HCT116 (cell line): ENCODE measurements at regions not wholly inside any gene's neighbourhood (a gene's known extent, or its start where the extent isn't known, plus 50 kb on each side); places are given as distances from the start of the nearest gene placed in this dataset.

Experiments used
- ATAC-seq: fragments of 200-7000 bp; cut with Tn5 transposase; 2 replicates; pipeline ENCODE4 v1.9.1; 2020; ENCODE audit warnings: mild to moderate bottlenecking, moderate library complexity
- BruUV-seq: library from RNA; stranded (reverse); fragments of 400-500 nt; replicated peaks from 2 replicates; lab custom pipeline; 2021; lab: Mats Ljungman, UMichigan
- CTCF ChIA-PET: fragments of 300-600 bp; sonication (Branson Sonifier 250); formaldehyde crosslinking; loops from one replicate; lab custom pipeline; 2021; ENCODE audit warnings: antibody characterized with exemption; lab: Charles Lee
- POLR2A ChIA-PET: fragments of 300-600, 350-600 bp; sonication (Branson Sonifier 250); formaldehyde crosslinking; loops from one replicate; lab custom pipeline; 2021; ENCODE audit warnings: antibody characterized with exemption; lab: Charles Lee
- RAD21 ChIA-PET, 2 experiments: fragments of 300-600 bp; sonication (Branson Sonifier 250); formaldehyde crosslinking; loops; one replicate each; lab custom pipeline; 2023; ENCODE audit warnings: low total read pairs in 2 of 2; ENCODE audit not compliant: uncharacterized antibody in 2 of 2, unreplicated experiment in 2 of 2, low non-redundant PET in 1 of 2; lab: Charles Lee
- DNase-seq: peaks from one replicate; pipeline ENCODE4 v3.0.0-alpha.2; 2010; ENCODE audit warnings: low read depth, low spot score
- H2AFZ ChIP-seq: fragments of 200-600 bp; shearing (Covaris generic), sonication (generic); 2 replicates; pipeline ENCODE4 v1.6.1; 2017; ENCODE audit warnings: low read depth, mixed run types, mixed read lengths, antibody characterized with exemption, low read length; ENCODE audit not compliant: poor library complexity, severe bottlenecking
- H3K27ac ChIP-seq: 2 replicates; pipeline ENCODE4 v1.5.1; 2012; ENCODE audit warnings: low read depth, low read length
- H3K27me3 ChIP-seq: fragments of 200-600 bp; sonication (generic); 2 replicates; pipeline ENCODE4 v1.6.1; 2016; ENCODE audit warnings: mixed run types, low read length, mixed read lengths; ENCODE audit not compliant: insufficient read depth
- H3K36me3 ChIP-seq, 2 experiments: fragments of 200-500 bp in 1 of 2; fragments of 200-600 bp in 1 of 2; sonication (Bioruptor generic) in 1 of 2; sonication (generic) in 1 of 2; 2 replicates each; pipeline versions ENCODE4 v1.5.1 to v1.6.1; 2014 to 2016; ENCODE audit warnings: low read length in 2 of 2, inconsistent platforms in 1 of 2, mixed read lengths in 1 of 2, mixed run types in 1 of 2; ENCODE audit not compliant: insufficient read depth in 2 of 2, control insufficient read depth in 1 of 2
- H3K4me1 ChIP-seq, 2 experiments: fragments of 200-600 bp in 1 of 2; sonication (generic) in 1 of 2; 2 replicates each; pipeline versions ENCODE4 v1.5.1 to v1.6.1; 2012 to 2017; ENCODE audit warnings: low read length in 2 of 2, inconsistent platforms in 1 of 2, mild to moderate bottlenecking in 1 of 2, mixed read lengths in 1 of 2, mixed run types in 1 of 2, moderate library complexity in 1 of 2; ENCODE audit not compliant: insufficient read depth in 2 of 2, control insufficient read depth in 1 of 2
- H3K4me2 ChIP-seq: fragments of 200-600 bp; sonication (generic); 2 replicates; pipeline ENCODE4 v1.6.1; 2017; ENCODE audit warnings: mixed run types, low read length, mixed read lengths
- H3K4me3 ChIP-seq, 2 experiments: fragments of 200-600 bp in 1 of 2; sonication (generic) in 1 of 2; replicated peaks in 1 of 2; 2 replicates each; pipeline ENCODE4 v1.5.1; 2011 to 2016; ENCODE audit warnings: low read length in 2 of 2, control low read depth in 1 of 2, low read depth in 1 of 2, mild to moderate bottlenecking in 1 of 2, mixed read lengths in 1 of 2, mixed run types in 1 of 2
- H3K79me2 ChIP-seq: fragments of 200-600 bp; sonication (generic); 2 replicates; pipeline ENCODE4 v1.6.1; 2017; ENCODE audit warnings: mild to moderate bottlenecking, mixed run types, low read length, moderate library complexity, mixed read lengths; ENCODE audit not compliant: insufficient read depth
- H3K9ac ChIP-seq: fragments of 200-600 bp; sonication (generic); 2 replicates; pipeline ENCODE4 v1.6.1; 2016; ENCODE audit warnings: low read length, mixed read lengths
- H3K9me2 ChIP-seq: fragments of 200-600 bp; sonication (generic), shearing (Covaris generic); 2 replicates; pipeline ENCODE4 v1.6.1; 2017; ENCODE audit warnings: mixed run types, mild to moderate bottlenecking, moderate library complexity; ENCODE audit not compliant: insufficient read depth
- H3K9me3 ChIP-seq, 2 experiments: fragments of 200-500 bp in 1 of 2; fragments of 200-600 bp in 1 of 2; sonication (Bioruptor generic) in 1 of 2; sonication (generic) in 1 of 2; 2 replicates each; pipeline ENCODE4 v1.6.1; 2014 to 2017; ENCODE audit warnings: low read length in 2 of 2, mixed read lengths in 2 of 2, inconsistent platforms in 1 of 2, low read depth in 1 of 2, mild to moderate bottlenecking in 1 of 2, mixed run types in 1 of 2, moderate library complexity in 1 of 2; ENCODE audit not compliant: control insufficient read depth in 1 of 2, insufficient read depth in 1 of 2
- H4K20me1 ChIP-seq: fragments of 200-600 bp; sonication (generic), shearing (Covaris generic); 2 replicates; pipeline ENCODE4 v1.6.1; 2017; ENCODE audit warnings: mixed run types, mild to moderate bottlenecking, moderate library complexity; ENCODE audit not compliant: insufficient read depth
- CBX3 ChIP-seq: IDR thresholded peaks from 2 replicates; pipeline ENCODE4 v1.6.1; 2012; ENCODE audit warnings: low read depth
- CEBPB ChIP-seq: IDR thresholded peaks from 2 replicates; pipeline ENCODE4 v1.6.1; 2012; ENCODE audit warnings: low read depth
- ELF1 ChIP-seq: IDR thresholded peaks from 2 replicates; pipeline ENCODE4 v1.6.1; 2012; ENCODE audit warnings: low read depth, borderline replicate concordance
- EZH2 ChIP-seq: fragments of 200-600 bp; sonication (generic); IDR thresholded peaks from 2 replicates; pipeline ENCODE4 v1.6.1; 2017; ENCODE audit warnings: antibody characterized with exemption, mixed run types
- EZH2phosphoT487 ChIP-seq: fragments of 200-600 bp; IDR thresholded peaks from 2 replicates; pipeline ENCODE4 v1.6.1; 2018; ENCODE audit warnings: antibody characterized with exemption, borderline replicate concordance
- JUND ChIP-seq: IDR thresholded peaks from 2 replicates; pipeline ENCODE4 v1.6.1; 2012
- POLR2A ChIP-seq: IDR thresholded peaks from 2 replicates; pipeline ENCODE4 v1.7.0; 2011; ENCODE audit warnings: borderline replicate concordance; ENCODE audit not compliant: insufficient read depth, insufficient read length; ENCODE audit errors: extremely low read depth
- RAD21 ChIP-seq: IDR thresholded peaks from 2 replicates; pipeline ENCODE4 v1.6.1; 2012; ENCODE audit warnings: low read depth, mild to moderate bottlenecking
- SIN3A ChIP-seq: IDR thresholded peaks from 2 replicates; pipeline ENCODE4 v1.6.1; 2012; ENCODE audit warnings: low read depth
- SP1 ChIP-seq: IDR thresholded peaks from 2 replicates; pipeline ENCODE4 v1.6.1; 2012; ENCODE audit warnings: low read depth
- TCF7L2 ChIP-seq: IDR thresholded peaks from 2 replicates; pipeline ENCODE4 v1.7.0; 2011; ENCODE audit warnings: borderline replicate concordance, inconsistent platforms; ENCODE audit not compliant: insufficient read depth, insufficient read length; ENCODE audit errors: extremely low read depth
- ZNF274 ChIP-seq: fragments of 200-500 bp; sonication (Bioruptor generic); IDR thresholded peaks from 2 replicates; pipeline ENCODE4 v1.6.1; 2014; ENCODE audit warnings: mild to moderate bottlenecking, low read depth, low read length, inconsistent platforms
- intact Hi-C: fragments of 100-400 bp; cut with micrococcal nuclease; formaldehyde crosslinking; loops from 2 replicates; pipeline ENCODE4 v1.10.0; 2022
- TF ChIP-seq, protein P1 (sequence below), 3 experiments: fragments of 200-600 bp in 1 of 3; sonication (generic) in 1 of 3; IDR thresholded peaks in 2 of 3; conservative IDR thresholded peaks in 1 of 3; 2 replicates each; pipeline ENCODE4 v1.5.1; 2012 to 2017; ENCODE audit warnings: low read depth in 2 of 3, low read length in 2 of 3, antibody characterized with exemption in 1 of 3, borderline replicate concordance in 1 of 3, control low read depth in 1 of 3, mild to moderate bottlenecking in 1 of 3, mixed read lengths in 1 of 3, mixed run types in 1 of 3, moderate library complexity in 1 of 3; ENCODE audit not compliant: insufficient read depth in 1 of 3
- TF ChIP-seq, protein P2 (sequence below): IDR thresholded peaks from 2 replicates; pipeline ENCODE4 v1.6.1; 2012

DNA sequence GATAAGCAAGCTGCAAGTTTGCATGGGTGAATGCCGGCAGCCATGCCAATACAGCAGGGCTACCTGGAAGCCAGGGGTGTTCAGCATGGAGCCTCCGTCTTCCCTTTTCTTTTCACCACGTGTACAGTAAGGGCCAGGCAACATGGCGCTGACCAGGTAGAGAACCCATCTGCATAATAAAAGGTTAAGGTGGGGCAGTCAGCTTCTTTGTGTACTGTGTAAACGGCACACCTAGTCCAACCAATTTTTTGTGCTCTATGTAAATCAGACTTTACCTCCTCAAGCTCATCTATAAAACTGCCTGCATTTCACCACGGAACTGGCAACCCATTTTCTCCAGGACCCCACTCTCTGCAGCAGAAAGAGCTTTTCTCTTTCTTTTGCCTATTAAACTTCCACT lies 286.8 kb upstream of the VCX3A start:
- BruUV-seq: no TSS peak
- Histone ChIP-seq H3K79me2 (no peaks in the 10 kb centered on the region), H3K9ac (no peak overlapping the region), H3K4me3 (no peak overlapping the region), H3K27ac (no peak overlapping the region), H3K27me3 (no peaks in the 10 kb centered on the region), H3K4me1 (no peaks in the 10 kb centered on the region), H3K36me3 (no peaks in the 10 kb centered on the region), H3K9me2 (no peaks in the 10 kb centered on the region), H3K4me2 (no peak overlapping the region), H4K20me1 (no peaks in the 10 kb centered on the region), H2AFZ (no peak overlapping the region), H3K9me3 (no peaks in the 10 kb centered on the region)
- intact Hi-C loops: no loop called here
- DNase-seq: no peak
- no peak for TF ChIP-seq SIN3A
- TF ChIP-seq EZH2phosphoT487: no peak
- no peak for TF ChIP-seq EZH2
- TF ChIP-seq, protein P1, sequence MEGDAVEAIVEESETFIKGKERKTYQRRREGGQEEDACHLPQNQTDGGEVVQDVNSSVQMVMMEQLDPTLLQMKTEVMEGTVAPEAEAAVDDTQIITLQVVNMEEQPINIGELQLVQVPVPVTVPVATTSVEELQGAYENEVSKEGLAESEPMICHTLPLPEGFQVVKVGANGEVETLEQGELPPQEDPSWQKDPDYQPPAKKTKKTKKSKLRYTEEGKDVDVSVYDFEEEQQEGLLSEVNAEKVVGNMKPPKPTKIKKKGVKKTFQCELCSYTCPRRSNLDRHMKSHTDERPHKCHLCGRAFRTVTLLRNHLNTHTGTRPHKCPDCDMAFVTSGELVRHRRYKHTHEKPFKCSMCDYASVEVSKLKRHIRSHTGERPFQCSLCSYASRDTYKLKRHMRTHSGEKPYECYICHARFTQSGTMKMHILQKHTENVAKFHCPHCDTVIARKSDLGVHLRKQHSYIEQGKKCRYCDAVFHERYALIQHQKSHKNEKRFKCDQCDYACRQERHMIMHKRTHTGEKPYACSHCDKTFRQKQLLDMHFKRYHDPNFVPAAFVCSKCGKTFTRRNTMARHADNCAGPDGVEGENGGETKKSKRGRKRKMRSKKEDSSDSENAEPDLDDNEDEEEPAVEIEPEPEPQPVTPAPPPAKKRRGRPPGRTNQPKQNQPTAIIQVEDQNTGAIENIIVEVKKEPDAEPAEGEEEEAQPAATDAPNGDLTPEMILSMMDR (IDR thresholded peaks at IDR 0.05 in 2 of 3, conservative IDR thresholded peaks at IDR 0.05 in 1 of 3; ENCODE audit: borderline replicate concordance in 1 of 3, insufficient read depth in 1 of 3, low read depth in 2 of 3, low read length in 2 of 3): no peak
- TF ChIP-seq TCF7L2: no peak
- no peak for TF ChIP-seq CEBPB
- TF ChIP-seq JUND: no peak
- TF ChIP-seq CBX3: no peak
- no peak for TF ChIP-seq POLR2A
- TF ChIP-seq ZNF274: no peak
- no peak for TF ChIP-seq SP1
- TF ChIP-seq, protein P2, sequence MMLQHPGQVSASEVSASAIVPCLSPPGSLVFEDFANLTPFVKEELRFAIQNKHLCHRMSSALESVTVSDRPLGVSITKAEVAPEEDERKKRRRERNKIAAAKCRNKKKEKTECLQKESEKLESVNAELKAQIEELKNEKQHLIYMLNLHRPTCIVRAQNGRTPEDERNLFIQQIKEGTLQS: no peak
- no peak for TF ChIP-seq ELF1
- TF ChIP-seq RAD21: no peak
- POLR2A ChIA-PET: no interaction called here
- CTCF ChIA-PET: no interaction called here
- RAD21 ChIA-PET: no interaction called here
- ATAC-seq: no peak
